AG04450 (cell line): ENCODE measurements at regions not wholly inside any gene's neighbourhood (a gene's known extent, or its start where the extent isn't known, plus 50 kb on each side); places are given as distances from the start of the nearest gene placed in this dataset.

Experiments used
- CTCF ChIA-PET: fragments of 300-600, 350-600 bp; formaldehyde crosslinking; extraction: SDS; loops from one replicate; lab custom pipeline; 2022; ENCODE audit warnings: antibody characterized with exemption, inconsistent platforms; lab: Charles Lee
- POLR2A ChIA-PET: fragments of 350-600 bp; formaldehyde crosslinking; extraction: SDS; loops from one replicate; lab custom pipeline; 2021; ENCODE audit warnings: antibody characterized with exemption, inconsistent platforms; lab: Yijun Ruan, JAX
- DNase-seq: peaks from one replicate; pipeline ENCODE4 v3.0.0-alpha.2; 2011; ENCODE audit warnings: low read depth, low spot score
- H3K27ac ChIP-seq: one replicate; pipeline ENCODE4 v1.5.1; 2012; ENCODE audit warnings: low read depth, low read length, control low read depth
- H3K27me3 ChIP-seq: one replicate; pipeline ENCODE4 v1.6.0; 2012; ENCODE audit warnings: low read length; ENCODE audit not compliant: control insufficient read depth, insufficient read depth
- H3K4me3 ChIP-seq: 2 replicates; pipeline ENCODE4 v1.5.1; 2011; ENCODE audit warnings: mild to moderate bottlenecking, low read depth, low read length, control low read depth
- H3K9me3 ChIP-seq: 2 replicates; pipeline ENCODE4 v1.5.1; 2012; ENCODE audit warnings: low read length; ENCODE audit not compliant: control insufficient read depth, insufficient read depth
- TF ChIP-seq, protein P1 (sequence below): IDR thresholded peaks from 2 replicates; pipeline ENCODE4 v1.5.1; 2011; ENCODE audit warnings: low read depth, low read length, control low read depth, inconsistent platforms

- H3K27me3 ChIP-seq = no peaks in the 10 kb centered on the region
- DNase-seq = no peak
- POLR2A ChIA-PET = no interaction called here
- H3K27ac ChIP-seq = no peak overlapping the region
- H3K9me3 ChIP-seq = peaks cover 11% of the 10 kb centered on the region
- no peak overlapping the region for H3K4me3 ChIP-seq
- TF ChIP-seq, protein P1, sequence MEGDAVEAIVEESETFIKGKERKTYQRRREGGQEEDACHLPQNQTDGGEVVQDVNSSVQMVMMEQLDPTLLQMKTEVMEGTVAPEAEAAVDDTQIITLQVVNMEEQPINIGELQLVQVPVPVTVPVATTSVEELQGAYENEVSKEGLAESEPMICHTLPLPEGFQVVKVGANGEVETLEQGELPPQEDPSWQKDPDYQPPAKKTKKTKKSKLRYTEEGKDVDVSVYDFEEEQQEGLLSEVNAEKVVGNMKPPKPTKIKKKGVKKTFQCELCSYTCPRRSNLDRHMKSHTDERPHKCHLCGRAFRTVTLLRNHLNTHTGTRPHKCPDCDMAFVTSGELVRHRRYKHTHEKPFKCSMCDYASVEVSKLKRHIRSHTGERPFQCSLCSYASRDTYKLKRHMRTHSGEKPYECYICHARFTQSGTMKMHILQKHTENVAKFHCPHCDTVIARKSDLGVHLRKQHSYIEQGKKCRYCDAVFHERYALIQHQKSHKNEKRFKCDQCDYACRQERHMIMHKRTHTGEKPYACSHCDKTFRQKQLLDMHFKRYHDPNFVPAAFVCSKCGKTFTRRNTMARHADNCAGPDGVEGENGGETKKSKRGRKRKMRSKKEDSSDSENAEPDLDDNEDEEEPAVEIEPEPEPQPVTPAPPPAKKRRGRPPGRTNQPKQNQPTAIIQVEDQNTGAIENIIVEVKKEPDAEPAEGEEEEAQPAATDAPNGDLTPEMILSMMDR = no peak
- CTCF ChIA-PET = interaction anchor here (0.9 kb wide), 1 partner anchor 13 kb away, joined by 3 read pairs; no protein-coding TSS in a partner anchor
These were observed 134.4 kb upstream of the SLC38A2 start for GRCh38 chr12:46506961-46507360.

DNA sequence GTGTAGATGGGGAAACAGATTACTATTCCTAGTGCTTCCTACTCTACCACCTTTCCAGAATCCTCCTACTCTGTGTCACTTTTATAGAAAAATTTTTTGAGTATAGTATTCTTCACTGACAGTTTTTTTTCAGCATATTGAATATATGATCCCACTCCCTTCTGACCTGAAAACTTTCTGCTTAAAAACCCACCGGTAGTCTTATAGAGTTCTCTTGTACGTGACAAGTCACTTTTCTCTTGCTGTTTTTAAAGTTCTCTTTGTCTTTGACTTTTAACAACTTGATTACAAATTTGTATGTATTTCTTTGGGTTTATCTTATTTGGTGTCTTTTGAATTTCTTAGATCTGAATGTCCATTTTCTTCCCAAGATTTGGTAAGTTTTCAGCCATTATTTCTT, 133.6 kb upstream of the SLC38A2 start:
- TF ChIP-seq, protein P1 = no peak
- Histone ChIP-seq H3K27me3 (no peaks in the 10 kb centered on the region), H3K4me3 (no peak overlapping the region), H3K27ac (no peak overlapping the region), H3K9me3 (peaks cover 11% of the 10 kb centered on the region)
- DNase-seq = no peak
- ChIA-PET CTCF (no interaction called here), POLR2A (no interaction called here)

- Histone ChIP-seq H3K27ac (no peak overlapping the region), H3K4me3 (no peak overlapping the region), H3K9me3 (peaks cover 11% of the 10 kb centered on the region; the same call in 1 of the 2 replicates), H3K27me3 (no peaks in the 10 kb centered on the region)
- TF ChIP-seq, protein P1 = no peak
- POLR2A ChIA-PET = no interaction called here
- no peak for DNase-seq
- CTCF ChIA-PET = no interaction called here
These were observed 131.9 kb upstream of the SLC38A2 start for GRCh38 chr12:46504494-46504893.

DNA sequence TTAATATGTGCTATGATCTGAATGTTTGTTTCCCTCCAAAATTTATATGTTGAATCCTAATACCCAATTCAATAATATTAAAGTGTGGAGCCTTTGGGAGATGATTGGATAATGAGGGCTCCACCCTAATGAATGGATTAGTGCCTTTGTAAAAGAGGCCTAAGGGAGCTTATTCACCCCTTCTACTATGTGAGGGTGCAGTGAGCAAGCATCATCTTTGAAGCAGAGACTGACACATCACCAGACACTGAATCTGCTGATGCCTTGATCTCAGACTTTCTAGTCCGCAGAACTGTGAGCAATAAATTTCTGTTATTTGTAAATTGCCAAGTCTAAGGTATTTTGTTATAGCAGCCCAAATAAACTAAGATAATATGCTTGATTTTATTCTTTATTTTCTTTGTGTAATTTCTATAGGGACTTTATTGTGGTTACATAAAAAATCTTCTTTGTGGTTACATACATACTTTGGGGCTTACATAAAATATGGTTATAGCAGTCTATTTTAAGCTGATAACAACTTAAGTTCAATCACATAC, 131.1 kb upstream of the SLC38A2 start:
- Histone ChIP-seq H3K4me3 (no peak overlapping the region), H3K9me3 (peaks cover 11% of the 10 kb centered on the region; the same call in 1 of the 2 replicates), H3K27me3 (no peaks in the 10 kb centered on the region), H3K27ac (no peak overlapping the region)
- ChIA-PET CTCF (no interaction called here), POLR2A (no interaction called here)
- no peak for DNase-seq
- TF ChIP-seq, protein P1 = no peak

DNA sequence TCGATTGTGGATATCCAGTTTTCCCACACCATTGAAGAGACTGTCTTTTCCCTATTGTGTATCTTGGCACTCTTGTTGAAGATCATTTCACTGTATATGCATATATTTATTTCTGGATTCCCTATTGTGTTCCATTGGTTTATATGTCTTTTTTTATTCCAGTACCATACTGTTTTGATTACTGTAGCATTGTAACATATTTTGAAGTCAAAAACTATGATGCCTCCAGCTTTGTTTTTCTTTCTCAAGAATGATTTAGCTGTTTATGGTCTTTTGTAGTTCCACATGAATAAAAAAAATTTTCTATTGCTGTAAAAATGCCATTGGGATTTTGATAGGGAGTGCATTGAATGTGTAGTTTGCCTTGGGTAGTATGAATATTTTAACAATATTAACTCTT, 128.1 kb upstream of the SLC38A2 start:
- POLR2A ChIA-PET = no interaction called here
- TF ChIP-seq, protein P1 = no peak
- DNase-seq = no peak
- Histone ChIP-seq H3K9me3 (peaks cover under 1% of the 10 kb centered on the region; the same call in 1 of the 2 replicates), H3K27me3 (no peaks in the 10 kb centered on the region), H3K27ac (no peak overlapping the region), H3K4me3 (no peak overlapping the region)
- CTCF ChIA-PET = no interaction called here
